ENCODE measurements at regions not wholly inside any gene's neighbourhood (a gene's known extent, or its start where the extent isn't known, plus 50 kb on each side); places are given as distances from the start of the nearest gene placed in this dataset.

DNA sequence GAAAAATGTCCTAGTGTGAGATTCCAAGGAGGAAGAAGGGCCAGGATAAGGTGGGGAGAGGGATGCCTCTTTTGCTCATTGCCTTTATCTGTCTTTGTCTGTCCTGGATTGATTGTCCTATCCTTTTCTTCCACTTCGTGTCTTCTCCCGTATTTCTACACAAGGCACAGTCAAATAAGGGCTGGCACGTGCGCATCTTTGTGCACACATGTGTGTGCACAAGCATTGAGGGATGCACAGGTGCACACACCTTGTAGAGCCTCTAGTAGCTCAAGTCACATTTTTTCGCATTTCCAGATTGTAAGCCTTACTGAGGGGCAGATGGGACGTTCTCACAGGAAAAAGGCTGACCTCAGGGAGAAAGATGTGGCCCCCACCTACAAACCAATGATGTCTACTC lies 170.2 kb upstream of the TNP1 start:
- TF ChIP-seq, protein P1, sequence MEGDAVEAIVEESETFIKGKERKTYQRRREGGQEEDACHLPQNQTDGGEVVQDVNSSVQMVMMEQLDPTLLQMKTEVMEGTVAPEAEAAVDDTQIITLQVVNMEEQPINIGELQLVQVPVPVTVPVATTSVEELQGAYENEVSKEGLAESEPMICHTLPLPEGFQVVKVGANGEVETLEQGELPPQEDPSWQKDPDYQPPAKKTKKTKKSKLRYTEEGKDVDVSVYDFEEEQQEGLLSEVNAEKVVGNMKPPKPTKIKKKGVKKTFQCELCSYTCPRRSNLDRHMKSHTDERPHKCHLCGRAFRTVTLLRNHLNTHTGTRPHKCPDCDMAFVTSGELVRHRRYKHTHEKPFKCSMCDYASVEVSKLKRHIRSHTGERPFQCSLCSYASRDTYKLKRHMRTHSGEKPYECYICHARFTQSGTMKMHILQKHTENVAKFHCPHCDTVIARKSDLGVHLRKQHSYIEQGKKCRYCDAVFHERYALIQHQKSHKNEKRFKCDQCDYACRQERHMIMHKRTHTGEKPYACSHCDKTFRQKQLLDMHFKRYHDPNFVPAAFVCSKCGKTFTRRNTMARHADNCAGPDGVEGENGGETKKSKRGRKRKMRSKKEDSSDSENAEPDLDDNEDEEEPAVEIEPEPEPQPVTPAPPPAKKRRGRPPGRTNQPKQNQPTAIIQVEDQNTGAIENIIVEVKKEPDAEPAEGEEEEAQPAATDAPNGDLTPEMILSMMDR (IDR thresholded peaks at IDR 0.05), result no peak

DNA sequence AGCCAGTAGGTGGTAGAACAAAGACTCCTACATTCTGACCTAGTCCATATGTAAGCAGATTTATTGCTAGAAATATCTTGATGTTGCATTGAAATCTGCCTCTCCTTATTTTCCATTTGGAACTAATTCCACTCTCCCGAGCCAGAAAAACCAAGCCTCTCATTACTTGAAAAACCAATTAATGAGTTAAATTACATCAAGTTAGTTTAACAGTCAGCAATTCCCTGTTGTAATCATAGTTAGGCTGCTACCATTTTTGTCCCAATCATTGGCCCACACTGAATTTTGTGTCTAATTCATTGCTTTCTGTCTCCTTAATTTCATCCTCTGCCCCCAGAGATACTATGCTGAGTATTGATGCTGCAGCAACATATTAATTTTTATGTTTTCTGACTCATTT lies 168.3 kb upstream of the TNP1 start:
- TF ChIP-seq, protein P1 (IDR thresholded peaks at IDR 0.05), result no peak

DNA sequence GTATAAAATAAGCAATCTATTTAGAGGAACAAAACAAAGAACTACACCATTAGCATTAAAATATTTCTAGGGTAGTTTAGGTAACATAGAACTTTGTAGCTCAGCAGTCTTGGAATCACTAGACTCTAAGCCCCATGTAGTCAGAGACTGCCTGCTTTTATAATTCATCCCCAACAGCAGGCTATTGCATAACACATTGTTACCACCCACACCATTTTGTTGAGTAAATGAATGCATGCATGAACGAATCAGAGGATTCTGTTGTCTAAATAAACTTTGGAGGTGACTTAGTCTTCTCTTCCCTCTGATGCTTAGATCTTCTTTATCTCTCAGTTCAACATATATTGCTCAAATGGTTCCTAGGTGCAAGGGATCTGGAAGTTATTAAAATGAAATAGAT lies 167.6 kb upstream of the TNP1 start:
- TF ChIP-seq, protein P1 (IDR thresholded peaks at IDR 0.05), result no peak

DNA sequence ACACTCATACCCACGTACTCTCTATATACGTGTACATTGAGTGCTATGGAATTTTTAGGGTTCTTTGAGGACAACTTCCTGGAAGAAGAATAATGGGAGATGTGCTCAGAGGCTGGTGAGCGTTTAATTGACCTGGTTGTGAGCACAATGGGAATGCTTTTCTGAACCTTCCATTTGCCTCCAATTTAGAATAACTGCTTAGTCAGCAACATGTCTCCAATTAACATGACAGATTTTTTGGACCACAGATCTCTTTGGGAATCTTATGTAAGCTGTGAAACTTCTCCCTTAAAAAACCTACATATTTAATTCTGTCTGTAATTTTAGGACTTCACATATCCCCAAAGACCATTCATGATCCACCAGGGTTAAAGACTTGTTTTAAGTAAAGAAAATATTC lies 166.7 kb upstream of the TNP1 start:
- TF ChIP-seq, protein P1 (IDR thresholded peaks at IDR 0.05), result no peak

DNA sequence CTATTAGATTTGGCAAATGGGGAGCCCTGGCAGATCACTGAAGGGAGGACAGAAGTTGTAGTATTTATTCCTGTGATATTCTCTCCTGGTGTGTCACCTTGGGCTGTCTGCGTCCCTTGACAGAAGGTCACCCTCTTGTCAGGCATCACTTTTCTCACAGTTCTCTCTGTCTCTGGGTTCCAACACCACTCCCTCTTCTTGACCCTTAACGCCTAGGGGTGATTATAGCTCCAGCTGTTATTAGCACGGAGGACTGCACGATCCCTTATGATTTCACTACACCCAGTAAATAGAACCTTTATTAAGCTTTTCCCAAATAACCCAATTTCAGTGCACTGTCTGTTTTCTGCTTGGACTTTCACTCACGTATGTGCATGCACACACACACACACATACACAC lies 166.3 kb upstream of the TNP1 start:
- TF ChIP-seq, protein P1 (IDR thresholded peaks at IDR 0.05), result no peak

DNA sequence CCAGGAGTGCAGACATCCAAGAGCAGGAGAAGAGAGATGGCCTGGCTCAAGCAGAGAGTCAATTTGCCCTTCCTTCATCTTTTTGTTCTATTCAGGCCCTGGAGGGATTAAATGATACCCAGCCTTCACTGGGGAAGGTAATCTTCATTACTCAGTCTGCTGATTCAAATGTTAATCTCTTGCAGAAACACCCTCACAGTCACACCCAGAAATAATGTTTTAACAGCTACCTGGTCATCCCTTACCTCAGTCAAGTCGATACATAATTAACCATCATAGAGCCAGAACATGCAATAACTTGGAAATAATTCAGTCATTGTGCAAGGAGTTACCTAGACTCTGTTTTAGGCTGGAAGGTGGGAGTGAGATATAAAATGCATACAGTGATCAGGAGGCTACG lies 163.7 kb upstream of the TNP1 start:
- TF ChIP-seq, protein P1 (IDR thresholded peaks at IDR 0.05), result no peak

DNA sequence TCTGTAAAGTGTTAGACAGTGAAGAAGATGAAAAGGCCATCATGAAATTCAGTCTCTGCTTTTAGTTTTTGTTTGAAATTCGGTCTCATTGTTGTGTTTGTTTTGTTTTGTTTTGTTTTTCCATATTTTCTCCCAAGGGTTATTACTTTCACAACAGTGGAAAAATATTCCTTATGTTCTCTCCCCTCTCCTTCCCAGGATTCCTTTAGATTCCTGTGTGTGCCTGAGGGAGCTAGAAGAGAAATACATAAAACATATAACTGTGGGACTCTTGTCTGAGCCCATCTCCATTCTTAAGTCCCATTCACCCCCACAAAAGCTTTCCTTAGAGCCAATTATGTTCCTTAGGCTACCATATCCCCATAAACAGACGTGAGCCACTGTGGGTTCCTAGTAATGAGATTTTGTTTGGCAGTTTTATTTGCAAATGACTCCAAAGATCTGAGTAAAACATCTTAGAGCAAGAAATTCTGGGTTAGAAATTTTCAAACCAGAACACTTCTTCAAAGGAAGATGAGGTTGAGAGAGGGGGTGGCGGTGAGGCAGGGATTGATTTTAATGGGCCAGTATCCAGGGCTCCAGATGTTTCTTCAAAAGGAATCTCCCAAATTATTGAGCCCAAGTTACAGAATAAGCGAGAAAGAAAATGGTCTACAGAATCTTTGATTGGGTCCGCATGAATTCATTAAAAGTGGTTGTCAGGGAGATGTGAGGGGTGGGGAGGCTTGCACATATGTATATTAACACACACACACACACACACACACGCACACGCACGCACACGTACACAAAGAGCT lies 157.8 kb upstream of the TNP1 start:
- TF ChIP-seq, protein P1 (IDR thresholded peaks at IDR 0.05), result no peak
